H1 (cell line): ENCODE measurements at regions not wholly inside any gene's neighbourhood (a gene's known extent, or its start where the extent isn't known, plus 50 kb on each side); places are given as distances from the start of the nearest gene placed in this dataset.
A peak's percentile ranks its signal among the peaks of the same experiment; 100 is the strongest.

ENCODE experiments used
- CTCF ChIA-PET: fragments of 300-600 bp; sonication (Branson Sonifier 250); formaldehyde crosslinking; loops from one replicate; lab custom pipeline; 2021; ENCODE audit not compliant: partially characterized antibody; lab: Charles Lee
- POLR2A ChIA-PET: fragments of 300-600 bp; sonication (Branson Sonifier 250); formaldehyde crosslinking; loops from one replicate; lab custom pipeline; 2021; ENCODE audit warnings: inconsistent platforms; ENCODE audit not compliant: partially characterized antibody; lab: Charles Lee
- DNase-seq, 2 experiments: peaks; one replicate each; pipeline versions ENCODE4 v3.0.0 to v3.0.0-alpha.2; 2010 to 2022; ENCODE audit warnings: low spot score in 2 of 2, low read depth in 1 of 2, mixed read lengths in 1 of 2
- FAIRE-seq: peaks from 2 replicates; lab custom pipeline; 2011; peaks lifted over from hg19 to GRCh38; lab: Jason Lieb, UNC
- H2AFZ ChIP-seq: 2 replicates; pipeline ENCODE4 v1.8.1; 2012; ENCODE audit warnings: low read length, inconsistent platforms
- H2AK5ac ChIP-seq: 2 replicates; pipeline ENCODE4 v1.6.1; 2013; ENCODE audit warnings: low read depth, low read length
- H2BK120ac ChIP-seq: replicated peaks from 2 replicates; pipeline ENCODE3; 2013; ENCODE audit warnings: low read depth, low read length, inconsistent platforms
- H2BK12ac ChIP-seq: 2 replicates; pipeline ENCODE4 v1.6.1; 2013; ENCODE audit warnings: low read depth, low read length
- H2BK15ac ChIP-seq: 2 replicates; pipeline ENCODE4 v1.6.1; 2013; ENCODE audit warnings: low read length
- H2BK20ac ChIP-seq: 2 replicates; pipeline ENCODE4 v1.6.1; 2013; ENCODE audit warnings: low read length
- H2BK5ac ChIP-seq: 2 replicates; pipeline ENCODE4 v1.6.1; 2013; ENCODE audit warnings: low read depth, low read length
- H3K14ac ChIP-seq: 2 replicates; pipeline ENCODE4 v1.6.1; 2013; ENCODE audit warnings: inconsistent platforms; ENCODE audit not compliant: insufficient read length
- H3K18ac ChIP-seq: 2 replicates; pipeline ENCODE4 v1.6.1; 2013; ENCODE audit warnings: low read length; ENCODE audit errors: extremely low read depth
- H3K23ac ChIP-seq: 2 replicates; pipeline ENCODE4 v1.6.1; 2013; ENCODE audit warnings: inconsistent platforms; ENCODE audit not compliant: insufficient read length
- H3K23me2 ChIP-seq: 2 replicates; pipeline ENCODE4 v1.6.1; 2013; ENCODE audit warnings: low read depth, low read length
- H3K27ac ChIP-seq: 2 replicates; pipeline ENCODE4 v1.6.1; 2011; ENCODE audit warnings: low read depth, low read length, inconsistent platforms
- H3K27me3 ChIP-seq, 4 experiments: replicated peaks in 1 of 4; 1 replicate in 1 of 4; 2 replicates in 3 of 4; pipeline versions ENCODE4 v1.6.1 to v1.8.1; 2011 to 2013; ENCODE audit warnings: low read length in 3 of 4, mild to moderate bottlenecking in 3 of 4, inconsistent platforms in 2 of 4, mixed read lengths in 2 of 4, moderate library complexity in 1 of 4; ENCODE audit not compliant: control insufficient read depth in 3 of 4, insufficient read depth in 3 of 4; ENCODE audit errors: extremely low read depth in 1 of 4
- H3K36me3 ChIP-seq, 4 experiments: 2 replicates each; pipeline versions ENCODE4 v1.6.1 to v1.8.1; 2011 to 2013; ENCODE audit warnings: mild to moderate bottlenecking in 4 of 4, low read length in 3 of 4, moderate library complexity in 2 of 4, control low read depth in 1 of 4, inconsistent platforms in 1 of 4; ENCODE audit not compliant: insufficient read depth in 4 of 4, control insufficient read depth in 2 of 4
- H3K4ac ChIP-seq: replicated peaks from 2 replicates; pipeline ENCODE3; 2013; ENCODE audit warnings: low read length, low read depth, mixed read lengths, inconsistent platforms; ENCODE audit not compliant: insufficient read length
- H3K4me1 ChIP-seq, 4 experiments: replicated peaks in 1 of 4; 1 replicate in 1 of 4; 2 replicates in 3 of 4; pipeline versions ENCODE4 v1.6.1 to v1.8.1; 2011 to 2013; ENCODE audit warnings: low read length in 3 of 4, inconsistent platforms in 2 of 4, mixed read lengths in 1 of 4; ENCODE audit not compliant: insufficient read depth in 4 of 4, control insufficient read depth in 3 of 4
- H3K4me2 ChIP-seq, 2 experiments: 2 replicates each; pipeline versions ENCODE4 v1.6.1 to v1.8.1; 2011 to 2013; ENCODE audit warnings: low read depth in 2 of 2, low read length in 2 of 2, control low read depth in 1 of 2, inconsistent platforms in 1 of 2, mild to moderate bottlenecking in 1 of 2; ENCODE audit not compliant: insufficient read depth in 1 of 2
- H3K4me3 ChIP-seq, 4 experiments: fragments of 200-600, 300-600 bp in 1 of 4; sonication (generic), shearing (Covaris generic), sonication (Bioruptor Twin) in 1 of 4; 2 replicates each; pipeline versions ENCODE4 v1.5.1 to v1.8.1; 2011 to 2016; ENCODE audit warnings: low read length in 4 of 4, low read depth in 3 of 4, control low read depth in 2 of 4, inconsistent platforms in 2 of 4, mild to moderate bottlenecking in 2 of 4, mixed read lengths in 1 of 4, moderate library complexity in 1 of 4; ENCODE audit not compliant: insufficient read depth in 2 of 4; ENCODE audit errors: extremely low read depth in 1 of 4
- H3K56ac ChIP-seq: replicated peaks from 2 replicates; pipeline ENCODE3; 2013; ENCODE audit warnings: low read depth, mild to moderate bottlenecking, mixed read lengths, low read length, inconsistent platforms; ENCODE audit not compliant: insufficient read length
- H3K79me1 ChIP-seq: 2 replicates; pipeline ENCODE4 v1.6.1; 2013; ENCODE audit warnings: low read depth, low read length, control low read depth
- H3K79me2 ChIP-seq, 2 experiments: 2 replicates each; pipeline versions ENCODE4 v1.6.1 to v1.8.1; 2012 to 2013; ENCODE audit warnings: low read length in 2 of 2, mild to moderate bottlenecking in 2 of 2, inconsistent platforms in 1 of 2; ENCODE audit not compliant: insufficient read depth in 2 of 2, control insufficient read depth in 1 of 2
- H3K9ac ChIP-seq, 4 experiments: replicated peaks in 1 of 4; 1 replicate in 1 of 4; 2 replicates in 3 of 4; pipeline versions ENCODE4 v1.6.1 to v1.8.1; 2011 to 2013; ENCODE audit warnings: low read depth in 3 of 4, low read length in 3 of 4, control low read depth in 2 of 4, mild to moderate bottlenecking in 2 of 4, moderate library complexity in 2 of 4, inconsistent platforms in 1 of 4; ENCODE audit errors: extremely low read depth in 1 of 4
- H3K9me3 ChIP-seq, 2 experiments: 2 replicates each; pipeline versions ENCODE4 v1.6.1 to v1.8.1; 2012 to 2013; ENCODE audit warnings: mild to moderate bottlenecking in 2 of 2, moderate library complexity in 2 of 2, control low read depth in 1 of 2, inconsistent platforms in 1 of 2, low read depth in 1 of 2, low read length in 1 of 2, mixed read lengths in 1 of 2; ENCODE audit not compliant: insufficient read depth in 2 of 2
- H4K20me1 ChIP-seq, 2 experiments: replicated peaks in 1 of 2; 2 replicates each; pipeline versions ENCODE3 to v1.8.1; 2011 to 2013; ENCODE audit warnings: inconsistent platforms in 2 of 2, low read length in 2 of 2, mild to moderate bottlenecking in 1 of 2; ENCODE audit not compliant: insufficient read depth in 2 of 2, control insufficient read depth in 1 of 2
- H4K5ac ChIP-seq: 2 replicates; pipeline ENCODE4 v1.6.1; 2013; ENCODE audit warnings: low read length, low read depth, mixed read lengths, inconsistent platforms; ENCODE audit not compliant: insufficient read length
- H4K8ac ChIP-seq: 2 replicates; pipeline ENCODE4 v1.8.0; 2013; ENCODE audit warnings: mild to moderate bottlenecking, moderate library complexity, low read length, inconsistent platforms; ENCODE audit not compliant: insufficient read depth; ENCODE audit errors: extremely low read depth
- H4K91ac ChIP-seq: replicated peaks from 2 replicates; pipeline ENCODE3; 2013; ENCODE audit warnings: low read length, mixed read lengths, inconsistent platforms; ENCODE audit not compliant: insufficient read length
- BCL11A ChIP-seq, 2 experiments: IDR thresholded peaks; one replicate each; pipeline ENCODE4 v1.6.1; 2011; ENCODE audit warnings: low read depth in 2 of 2, low read length in 2 of 2, mild to moderate bottlenecking in 2 of 2
- BRCA1 ChIP-seq: IDR thresholded peaks from 2 replicates; pipeline ENCODE4 v1.6.1; 2012; ENCODE audit warnings: low read depth, low read length, improper control_type of control experiment
- GABPA ChIP-seq: IDR thresholded peaks from 2 replicates; pipeline ENCODE4 v1.6.1; 2011; ENCODE audit warnings: mild to moderate bottlenecking, low read length, moderate library complexity, borderline replicate concordance; ENCODE audit not compliant: insufficient read depth
- HDAC6 ChIP-seq: IDR thresholded peaks from one replicate; pipeline ENCODE4 v1.7.1; 2012; ENCODE audit warnings: low read depth, mild to moderate bottlenecking, inconsistent platforms, low read length, moderate library complexity
- MAFK ChIP-seq: IDR thresholded peaks from 2 replicates; pipeline ENCODE4 v1.6.1; 2012; ENCODE audit warnings: low read depth, mild to moderate bottlenecking, improper control_type of control experiment, low read length
- PHF8 ChIP-seq: fragments of 200-600 bp; sonication (generic); conservative IDR thresholded peaks from 2 replicates; pipeline ENCODE4 v1.7.1; 2012; ENCODE audit warnings: low read depth, mild to moderate bottlenecking, inconsistent platforms, low read length, moderate library complexity
- RNF2 ChIP-seq: fragments of 200-900, 300-1000 bp; sonication (generic); IDR thresholded peaks from 2 replicates; pipeline ENCODE4 v1.7.1; 2016; ENCODE audit warnings: borderline replicate concordance, low read depth, mild to moderate bottlenecking, antibody characterized with exemption, low read length; ENCODE audit not compliant: poor library complexity, severe bottlenecking; ENCODE audit errors: missing control alignments
- RXRA ChIP-seq: IDR thresholded peaks from 2 replicates; pipeline ENCODE4 v1.6.1; 2011; ENCODE audit warnings: low read depth, mild to moderate bottlenecking, low read length, moderate library complexity; ENCODE audit not compliant: insufficient read depth
- SAP30 ChIP-seq: fragments of 300-600 bp; sonication (generic); IDR thresholded peaks from 2 replicates; pipeline ENCODE4 v1.7.1; 2012; ENCODE audit warnings: low read length, moderate library complexity, mild to moderate bottlenecking, inconsistent platforms; ENCODE audit not compliant: insufficient read depth, insufficient replicate concordance
- SP1 ChIP-seq: IDR thresholded peaks from 2 replicates; pipeline ENCODE4 v1.6.1; 2011; ENCODE audit warnings: low read depth, low read length
- SRF ChIP-seq: IDR thresholded peaks from 2 replicates; pipeline ENCODE4 v1.6.1; 2011; ENCODE audit warnings: mild to moderate bottlenecking, low read depth, low read length, moderate library complexity
- WGBS, 2 experiments: shearing (Covaris generic) in 1 of 2; methylation state at CpG; one replicate each; pipeline versions ENCODE4 v1.1.6 to v1.1.7; 2013 to 2015; ENCODE audit warnings: low lambda C conversion rate in 2 of 2, mixed read lengths in 2 of 2, inconsistent platforms in 1 of 2, low coverage in 1 of 2, missing lambda C conversion rate in 1 of 2; ENCODE audit not compliant: insufficient replicate concordance in 2 of 2, insufficient coverage in 1 of 2, insufficient read length in 1 of 2; ENCODE audit errors: extremely low coverage in 1 of 2, missing lambda C conversion rate in 1 of 2; 5-methylcytosine and 5-hydroxymethylcytosine counted together
- TF ChIP-seq, protein P1 (sequence below): IDR thresholded peaks from 2 replicates; pipeline ENCODE4 v1.6.1; 2012; ENCODE audit warnings: inconsistent platforms

DNA sequence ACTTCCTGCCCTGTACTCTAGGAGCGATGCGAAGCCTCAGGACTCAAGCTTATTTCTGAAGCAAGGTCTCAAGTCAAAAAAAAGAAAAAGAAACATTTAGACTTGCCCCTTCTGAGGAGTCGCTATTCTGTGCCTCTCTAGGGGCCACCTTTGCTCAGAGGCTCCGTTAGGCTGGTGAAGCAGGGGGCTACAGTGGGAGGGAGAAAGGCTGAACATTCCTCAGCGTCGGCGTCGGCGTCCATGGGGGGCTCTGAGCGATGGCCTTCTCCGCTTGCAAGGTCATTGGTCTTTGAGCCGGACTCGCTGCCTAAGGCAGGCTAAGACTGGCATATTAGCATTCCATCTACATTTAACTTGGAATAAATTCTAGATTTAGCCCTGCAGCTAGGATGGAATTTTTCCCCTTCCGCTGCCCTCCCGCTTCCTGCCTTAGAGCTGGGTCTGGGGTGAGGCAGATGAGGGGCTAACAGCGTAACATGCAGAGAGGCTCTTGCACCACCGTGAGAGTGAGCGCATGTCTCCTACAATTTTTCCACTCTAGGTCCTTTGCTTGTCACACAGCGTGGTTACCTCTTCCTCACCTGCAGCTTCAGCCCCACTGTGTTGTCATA, 53.6 kb upstream of the ATL2 start:
- 81% methylated on average over 19 of the region's 19 CpGs; no CpG with 5 or more reads in 1 of the 2 experiments for WGBS, 2 experiments
- no peak for TF ChIP-seq SP1
- no peak for TF ChIP-seq GABPA
- TF ChIP-seq BCL11A (IDR thresholded peaks at IDR 0.05; ENCODE audit: low read depth in 2 of 2, low read length in 2 of 2) = no peak
- no peak for TF ChIP-seq MAFK
- TF ChIP-seq, protein P1, sequence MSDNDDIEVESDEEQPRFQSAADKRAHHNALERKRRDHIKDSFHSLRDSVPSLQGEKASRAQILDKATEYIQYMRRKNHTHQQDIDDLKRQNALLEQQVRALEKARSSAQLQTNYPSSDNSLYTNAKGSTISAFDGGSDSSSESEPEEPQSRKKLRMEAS = no peak
- no peak for TF ChIP-seq PHF8
- no peak for TF ChIP-seq BRCA1
- TF ChIP-seq SRF = no peak
- no peak for TF ChIP-seq RNF2
- no peak for TF ChIP-seq SAP30
- TF ChIP-seq HDAC6 = no peak
- no peak for TF ChIP-seq RXRA

More for the DNA sequence above, 53.6 kb upstream of the ATL2 start:
- H2AFZ ChIP-seq = peak overlapping the region; percentile 99; the same call in 1 of the 2 replicates
- H2AK5ac ChIP-seq = no peak overlapping the region
- no peak overlapping the region for H3K4ac ChIP-seq
- peak overlapping the region; percentile 6; the same call in 1 of the 2 replicates for H2BK20ac ChIP-seq
- FAIRE-seq (no peak), DNase-seq (no peak)
- H3K14ac ChIP-seq = no peak overlapping the region
- no peaks in the 10 kb centered on the region for H3K9me3 ChIP-seq
- H3K79me1 ChIP-seq = no peaks in the 10 kb centered on the region
- H3K4me3 ChIP-seq = no peak overlapping the region
- ChIA-PET CTCF (interaction anchor here (1.0 to 2.8 kb wide), 8 partner anchors 9 to 78 kb away, joined by 3 to 14 read pairs (median 5); no protein-coding TSS in a partner anchor), POLR2A (interaction anchor here (1.0 to 1.5 kb wide), 2 partner anchors 10 to 52 kb away, joined by 3 read pairs; no protein-coding TSS in a partner anchor)
- H3K23me2 ChIP-seq = no peaks in the 10 kb centered on the region
- H3K23ac ChIP-seq = no peak overlapping the region
- peak overlapping the region; percentile 35; the same call in 1 of the 2 replicates for H2BK12ac ChIP-seq
- H3K56ac ChIP-seq = no peak overlapping the region
- no peaks in the 10 kb centered on the region for H3K79me2 ChIP-seq
- H4K91ac ChIP-seq = no peak overlapping the region
- H3K9ac ChIP-seq = no peak overlapping the region
- peaks cover 5 to 25% (median 19%) of the 10 kb centered on the region in 4 experiments for H3K4me1 ChIP-seq
- H4K8ac ChIP-seq = no peak overlapping the region; the same call in 1 of the 2 replicates
- H3K36me3 ChIP-seq = no peaks in the 10 kb centered on the region
- H3K27ac ChIP-seq = no peak overlapping the region
- H3K4me2 ChIP-seq = 0 out of 4 replicates have a peak overlapping the region, but pooled peaks of 1 of the 2 experiments have one; percentile 22
- no peaks in the 10 kb centered on the region for H4K20me1 ChIP-seq
- no peak overlapping the region for H2BK120ac ChIP-seq
- peak overlapping the region; percentile 18; the same call in 1 of the 2 replicates for H2BK5ac ChIP-seq
- no peak overlapping the region for H4K5ac ChIP-seq
- H3K18ac ChIP-seq = no peak overlapping the region
- no peaks in the 10 kb centered on the region for H3K27me3 ChIP-seq
- H2BK15ac ChIP-seq = peak overlapping the region; percentile 36; the same call in 1 of the 2 replicates
